ENCODE measurements at regions not wholly inside any gene's neighbourhood (a gene's known extent, or its start where the extent isn't known, plus 50 kb on each side); places are given as distances from the start of the nearest gene placed in this dataset.

- Histone ChIP-seq H3K27ac (ENCODE audit: insufficient read depth, low read depth, low read length) (no peak overlapping the region), H3K4me1 (ENCODE audit: control insufficient read depth, extremely low read depth, insufficient read depth, low read length) (no peaks in the 10 kb centered on the region), H3K9me3 (replicated peaks; ENCODE audit: control insufficient read depth, insufficient read depth, low read length) (no peaks in the 10 kb centered on the region), H3K27me3 (ENCODE audit: control insufficient read depth in 2 of 2, insufficient read depth in 2 of 2, low read length in 2 of 2) (no peaks in the 10 kb centered on the region), H3K36me3 (ENCODE audit: control insufficient read depth in 2 of 2, extremely low read depth in 1 of 2, insufficient read depth in 2 of 2, low read length in 2 of 2) (no peaks in the 10 kb centered on the region), H3K9me1 (replicated peaks; ENCODE audit: control insufficient read depth, extremely low read depth, insufficient read depth, low read length) (no peaks in the 10 kb centered on the region), H4K20me1 (replicated peaks; ENCODE audit: control insufficient read depth, extremely low read depth, insufficient read depth, low read length) (no peaks in the 10 kb centered on the region), H3K79me2 (ENCODE audit: control insufficient read depth, insufficient read depth, low read length) (no peaks in the 10 kb centered on the region), H3K4me3 (replicated peaks in 1 of 3; ENCODE audit: insufficient read depth in 1 of 3, low read depth in 1 of 3, low read length in 3 of 3) (no peak overlapping the region), H2AFZ (ENCODE audit: low read depth, low read length) (no peak overlapping the region), H3K9ac (replicated peaks; ENCODE audit: extremely low read depth, insufficient read depth, low read length) (no peak overlapping the region), H3K4me2 (ENCODE audit: insufficient read depth, low read length) (no peak overlapping the region)
- POLR2A ChIA-PET, result no interaction called here
- CTCF ChIA-PET, result interaction anchor here (1.2 to 1.4 kb wide), 3 partner anchors 14 to 24 kb away, joined by 3 to 4 read pairs (median 4); no protein-coding TSS in a partner anchor
- TF ChIP-seq MAX (IDR thresholded peaks at IDR 0.05; ENCODE audit: insufficient read depth, insufficient read length) (no peak), JUN (IDR thresholded peaks at IDR 0.05; ENCODE audit: borderline replicate concordance, insufficient read depth, insufficient read length, low read depth) (no peak), CTCF (IDR thresholded peaks at IDR 0.05; ENCODE audit: extremely low read depth in 1 of 2, insufficient read depth in 1 of 2, low read depth in 1 of 2, low read length in 2 of 2) (no peak), POLR2A (IDR thresholded peaks at IDR 0.05; ENCODE audit: low read depth, low read length) (no peak), MYC (IDR thresholded peaks at IDR 0.05; ENCODE audit: low read depth, low read length) (no peak)
- no peak for FAIRE-seq
- intact Hi-C loops (cut with micrococcal nuclease) (no loop called here), dilution Hi-C loops (cut with MboI; ENCODE audit: extremely low pct_ligation_motif_present, low sequenced_read_pairs) (no loop called here)
- DNase-seq (ENCODE audit: low read depth, low spot score), result no peak
- BruUV-seq (replicated peaks), result no TSS peak
Observed at GRCh38 chr1:193584731-193585239, 398.4 kb upstream of the B3GALT2 start.

DNA sequence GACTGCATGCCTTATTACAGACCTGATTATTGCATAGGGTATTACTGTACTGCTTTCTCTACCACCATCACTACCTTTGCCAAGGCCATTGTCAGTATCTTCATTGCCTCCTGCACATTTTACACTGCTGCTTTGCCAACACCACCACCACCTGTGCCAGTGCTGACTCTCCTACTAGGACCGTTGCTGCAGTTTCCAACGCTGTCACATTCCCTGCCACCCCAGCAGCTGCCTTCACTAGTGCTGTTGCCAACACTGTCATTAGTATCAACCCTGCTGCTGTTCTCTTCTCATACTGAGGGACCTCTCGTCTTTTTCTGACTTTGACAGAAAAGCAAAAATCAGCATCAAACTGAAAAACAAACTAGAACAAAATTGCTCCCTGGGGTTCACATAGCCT, 394.9 kb upstream of the B3GALT2 start:
- POLR2A ChIA-PET, result no interaction called here
- dilution Hi-C loops (cut with MboI; ENCODE audit: extremely low pct_ligation_motif_present, low sequenced_read_pairs), result no loop called here

More for the DNA sequence above, 394.9 kb upstream of the B3GALT2 start:
- H2AFZ ChIP-seq (ENCODE audit: low read depth, low read length), result no peak overlapping the region
- H3K4me1 ChIP-seq (ENCODE audit: control insufficient read depth, extremely low read depth, insufficient read depth, low read length), result no peaks in the 10 kb centered on the region
- no peak for FAIRE-seq
- H3K79me2 ChIP-seq (ENCODE audit: control insufficient read depth, insufficient read depth, low read length), result no peaks in the 10 kb centered on the region
- no peaks in the 10 kb centered on the region for H3K9me3 ChIP-seq (replicated peaks; ENCODE audit: control insufficient read depth, insufficient read depth, low read length)
- H3K36me3 ChIP-seq (ENCODE audit: control insufficient read depth in 2 of 2, extremely low read depth in 1 of 2, insufficient read depth in 2 of 2, low read length in 2 of 2), result no peaks in the 10 kb centered on the region
- H3K27ac ChIP-seq (ENCODE audit: insufficient read depth, low read depth, low read length), result no peak overlapping the region
- no TSS peak for BruUV-seq (replicated peaks)
- H3K4me3 ChIP-seq (replicated peaks in 1 of 3; ENCODE audit: insufficient read depth in 1 of 3, low read depth in 1 of 3, low read length in 3 of 3), result no peak overlapping the region
- no peak for DNase-seq (ENCODE audit: low read depth, low spot score)
- no peak overlapping the region for H3K4me2 ChIP-seq (ENCODE audit: insufficient read depth, low read length)
- H3K9ac ChIP-seq (replicated peaks; ENCODE audit: extremely low read depth, insufficient read depth, low read length), result no peak overlapping the region
- CTCF ChIA-PET, result interaction anchor here (1.0 to 3.0 kb wide), 3 partner anchors 8 to 104 kb away, joined by 3 to 9 read pairs (median 3); no protein-coding TSS in a partner anchor
- H3K9me1 ChIP-seq (replicated peaks; ENCODE audit: control insufficient read depth, extremely low read depth, insufficient read depth, low read length), result no peaks in the 10 kb centered on the region
- intact Hi-C loops (cut with micrococcal nuclease), result no loop called here
- TF ChIP-seq MYC (IDR thresholded peaks at IDR 0.05; ENCODE audit: low read depth, low read length), result no peak
- TF ChIP-seq CTCF (IDR thresholded peaks at IDR 0.05; ENCODE audit: extremely low read depth in 1 of 2, insufficient read depth in 1 of 2, low read depth in 1 of 2, low read length in 2 of 2), result no peak
- TF ChIP-seq FOS (IDR thresholded peaks at IDR 0.05; ENCODE audit: borderline replicate concordance, insufficient read depth, low read length), result no peak
- TF ChIP-seq POLR2AphosphoS5 (IDR thresholded peaks at IDR 0.05; ENCODE audit: insufficient read depth, low read depth, low read length), result no peak
- TF ChIP-seq JUN (IDR thresholded peaks at IDR 0.05; ENCODE audit: borderline replicate concordance, insufficient read depth, insufficient read length, low read depth), result no peak
- TF ChIP-seq EZH2 (IDR thresholded peaks at IDR 0.05; ENCODE audit: borderline replicate concordance, low read depth, low read length, severe bottlenecking), result no peak
- no peak for TF ChIP-seq MAX (IDR thresholded peaks at IDR 0.05; ENCODE audit: insufficient read depth, insufficient read length)
- TF ChIP-seq POLR2A (IDR thresholded peaks at IDR 0.05; ENCODE audit: low read depth, low read length), result no peak
- TF ChIP-seq GATA2 (IDR thresholded peaks at IDR 0.05; ENCODE audit: insufficient read depth, insufficient read length, low read depth, low read length), result no peak
- no peaks in the 10 kb centered on the region for H4K20me1 ChIP-seq (replicated peaks; ENCODE audit: control insufficient read depth, extremely low read depth, insufficient read depth, low read length)
- no peaks in the 10 kb centered on the region for H3K27me3 ChIP-seq (ENCODE audit: control insufficient read depth in 2 of 2, insufficient read depth in 2 of 2, low read length in 2 of 2)
